Islet precursor cell (in vitro differentiated cells): ENCODE measurements at regions not wholly inside any gene's neighbourhood (a gene's known extent, or its start where the extent isn't known, plus 50 kb on each side); places are given as distances from the start of the nearest gene placed in this dataset.

Experiments
- DNase-seq: peaks from one replicate; pipeline ENCODE4 v3.0.0-alpha.2; 2018

DNA sequence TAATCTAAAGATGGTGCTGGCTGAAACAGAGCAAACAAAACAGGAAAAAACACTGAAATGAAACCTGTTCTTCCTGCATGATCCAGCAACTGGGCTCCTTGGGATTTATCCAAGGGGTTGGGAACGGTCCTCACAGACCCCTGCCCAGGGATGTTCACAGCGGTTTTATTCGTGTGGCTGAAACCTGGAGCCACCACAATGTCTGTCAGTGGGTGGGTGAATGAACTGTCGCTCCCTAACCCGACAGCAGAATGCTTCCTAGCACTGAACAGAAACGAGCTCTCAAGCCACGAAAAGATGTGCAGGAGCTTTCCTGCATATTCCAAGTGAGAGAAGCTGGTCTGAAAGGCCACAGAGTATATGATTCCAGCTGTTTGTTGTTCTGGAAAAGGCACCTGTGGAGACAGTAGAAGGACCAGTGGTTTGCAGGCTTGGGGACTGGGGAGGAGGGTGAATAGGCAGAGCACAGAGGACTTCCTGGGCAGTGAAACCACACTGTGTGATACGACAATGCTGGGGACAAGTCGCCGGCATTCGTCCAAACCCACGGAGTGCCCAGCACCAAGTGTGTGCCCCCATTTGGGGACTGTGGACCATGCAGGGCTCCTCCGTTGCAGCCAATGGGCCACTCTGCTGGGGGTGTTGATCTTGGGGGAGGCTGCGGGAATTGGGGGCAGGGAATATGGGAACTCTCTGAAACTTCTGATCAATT, 73.9 kb downstream of the TEX29 start:
- peak; percentile 26 for DNase-seq

GRCh38 chr13:111395511-111396393, 75.3 kb downstream of the TEX29 start:
- peak; percentile 38 for DNase-seq

GRCh38 chr13:111396457-111396856, 76.0 kb downstream of the TEX29 start:
- peak; percentile 38 for DNase-seq

DNA sequence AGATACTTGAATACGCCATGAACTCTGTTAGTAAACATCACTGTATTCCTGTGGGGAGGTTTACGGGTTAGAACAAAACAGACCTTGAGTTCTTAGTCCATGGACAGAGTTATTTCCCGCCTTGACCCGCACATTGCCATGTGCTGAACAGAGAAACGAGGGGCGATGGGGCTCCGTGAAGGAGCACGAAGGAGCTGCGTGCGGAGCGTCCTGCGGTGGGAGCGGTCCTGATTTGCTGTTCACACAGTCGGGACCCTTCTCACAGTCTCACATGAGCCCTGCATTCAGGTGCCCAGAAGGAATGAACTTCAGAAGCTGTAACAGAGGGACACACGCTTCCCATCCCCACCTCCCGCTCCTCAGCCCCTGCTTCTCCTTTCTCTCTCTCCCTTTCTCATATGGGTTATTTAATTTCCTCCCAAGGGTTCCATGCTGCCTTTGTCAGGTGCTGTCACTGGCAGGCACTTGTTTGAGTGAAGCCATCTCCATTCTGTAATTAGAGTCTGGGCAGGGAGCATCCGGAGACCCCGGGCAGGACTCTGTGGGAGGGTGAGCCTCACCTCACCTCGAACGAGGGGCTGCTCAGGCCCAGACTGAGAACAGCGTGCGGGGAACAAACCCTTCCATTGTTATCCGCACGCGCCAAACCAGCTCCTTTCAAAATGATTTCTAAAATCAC, 76.9 kb downstream of the TEX29 start:
- peak; percentile 32 for DNase-seq

- DNase-seq: peak; percentile 22
Observed at GRCh38 chr13:111398196-111398595, 77.8 kb downstream of the TEX29 start.

- no peak for DNase-seq
Observed at GRCh38 chr13:111398715-111399299, 78.4 kb downstream of the TEX29 start.

- DNase-seq: peak; percentile 31
Observed at GRCh38 chr13:111399334-111399733, 78.9 kb downstream of the TEX29 start.

- peak; percentile 21 for DNase-seq
Observed at GRCh38 chr13:111399776-111400538, 79.5 kb downstream of the TEX29 start.

GRCh38 chr13:111401151-111401550, 80.7 kb downstream of the TEX29 start:
- no peak for DNase-seq

- no peak for DNase-seq
Observed at GRCh38 chr13:111401755-111402154, 81.3 kb downstream of the TEX29 start.

GRCh38 chr13:111402441-111402840, 82.0 kb downstream of the TEX29 start:
- DNase-seq: no peak

DNA sequence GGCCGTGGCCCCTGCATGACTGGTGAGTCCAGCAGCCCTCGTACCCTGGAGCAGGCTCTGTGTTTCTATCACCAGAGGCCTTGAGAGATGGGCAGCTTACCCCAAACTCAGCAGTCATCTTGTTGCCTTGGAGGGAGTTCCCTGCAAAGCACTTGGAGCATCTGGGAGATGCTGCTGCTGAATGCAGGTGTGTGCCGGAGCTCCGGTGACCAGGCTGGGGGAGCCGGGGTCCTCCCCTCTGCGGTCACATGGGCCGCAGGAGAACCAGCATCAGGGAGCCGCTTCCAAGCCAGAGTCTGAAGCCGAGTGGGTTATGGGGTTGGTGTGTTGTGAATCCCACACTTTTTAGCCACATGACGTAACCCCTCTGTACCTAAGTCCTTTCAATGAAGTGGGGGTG, 82.8 kb downstream of the TEX29 start:
- no peak for DNase-seq

DNA sequence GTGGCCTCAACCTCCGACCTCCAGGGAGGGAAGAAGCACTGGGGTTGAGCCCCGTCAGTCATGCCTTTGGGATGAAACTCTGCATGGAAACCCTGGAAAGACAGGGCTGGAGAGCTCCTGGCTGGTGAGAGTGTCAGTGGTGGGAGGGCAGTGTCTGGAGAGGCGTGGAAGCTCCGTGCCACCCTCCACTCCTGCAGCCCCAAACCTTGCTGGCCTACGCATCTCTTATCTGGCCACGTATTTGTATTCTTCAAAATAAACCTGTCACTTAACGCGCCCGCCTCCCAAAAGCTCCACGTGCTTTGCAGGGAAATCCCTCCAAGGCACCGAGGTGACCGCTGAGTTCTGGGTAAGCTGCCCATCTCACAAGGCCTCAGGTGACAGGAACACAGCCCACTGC, 84.3 kb downstream of the TEX29 start:
- DNase-seq: no peak

DNA sequence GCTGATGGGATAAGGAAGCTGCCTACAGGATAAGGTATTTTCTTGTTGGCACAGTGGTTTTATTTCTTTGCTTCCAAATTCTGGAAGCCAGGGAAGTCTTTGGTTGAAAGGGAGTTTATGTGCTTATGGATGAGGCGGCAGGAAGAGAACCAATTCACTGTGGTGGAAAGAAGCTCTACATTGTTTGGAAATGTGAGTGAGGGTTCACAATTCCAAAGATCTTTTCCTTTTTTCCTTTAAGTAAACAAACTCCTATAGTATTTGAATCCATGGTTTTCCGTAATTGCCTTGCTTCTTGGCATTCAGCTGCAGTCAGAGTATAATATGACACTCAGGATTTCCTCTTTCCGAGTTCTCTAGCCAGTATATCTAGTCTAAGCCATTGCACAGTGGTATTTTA, 86.2 kb downstream of the TEX29 start:
- no peak for DNase-seq

DNA sequence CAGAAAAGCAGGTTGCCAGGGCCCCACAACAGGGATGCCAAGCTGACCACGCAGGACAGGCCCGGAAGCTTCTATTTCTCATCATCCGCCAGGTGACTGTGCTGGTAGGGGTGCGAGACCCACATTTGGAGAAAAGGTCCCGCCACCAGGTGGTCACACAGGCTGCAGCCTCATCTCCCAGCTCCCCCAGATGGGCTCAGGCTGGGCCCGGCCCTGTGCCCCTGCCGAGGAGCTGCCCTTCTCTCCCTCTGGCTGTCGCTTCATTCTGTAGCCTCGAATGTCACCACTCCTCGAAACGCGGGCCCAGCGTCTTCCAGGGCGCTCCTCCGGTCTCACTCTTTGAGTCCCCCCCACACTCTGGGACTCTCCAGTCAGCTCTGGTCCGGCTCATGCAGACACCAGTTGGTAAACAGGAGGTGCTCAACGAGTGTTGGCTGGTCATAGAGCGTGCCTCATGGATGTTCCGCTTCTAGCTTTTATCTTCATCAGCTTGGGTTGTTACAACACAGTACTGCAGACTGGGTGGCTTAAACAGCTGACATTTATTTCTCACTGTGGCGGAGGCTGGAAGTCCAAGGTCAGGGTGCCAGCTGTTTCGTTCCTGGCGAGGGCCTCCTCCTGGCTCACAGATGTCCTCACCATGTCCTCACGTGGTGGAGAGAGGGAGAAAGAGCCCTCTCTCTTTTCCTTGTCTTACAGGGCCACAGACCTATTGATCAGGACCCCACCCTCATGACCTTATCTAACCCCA, 87.1 kb downstream of the TEX29 start:
- no peak for DNase-seq

GRCh38 chr13:111409413-111409812, 89.0 kb downstream of the TEX29 start:
- DNase-seq: no peak

DNA sequence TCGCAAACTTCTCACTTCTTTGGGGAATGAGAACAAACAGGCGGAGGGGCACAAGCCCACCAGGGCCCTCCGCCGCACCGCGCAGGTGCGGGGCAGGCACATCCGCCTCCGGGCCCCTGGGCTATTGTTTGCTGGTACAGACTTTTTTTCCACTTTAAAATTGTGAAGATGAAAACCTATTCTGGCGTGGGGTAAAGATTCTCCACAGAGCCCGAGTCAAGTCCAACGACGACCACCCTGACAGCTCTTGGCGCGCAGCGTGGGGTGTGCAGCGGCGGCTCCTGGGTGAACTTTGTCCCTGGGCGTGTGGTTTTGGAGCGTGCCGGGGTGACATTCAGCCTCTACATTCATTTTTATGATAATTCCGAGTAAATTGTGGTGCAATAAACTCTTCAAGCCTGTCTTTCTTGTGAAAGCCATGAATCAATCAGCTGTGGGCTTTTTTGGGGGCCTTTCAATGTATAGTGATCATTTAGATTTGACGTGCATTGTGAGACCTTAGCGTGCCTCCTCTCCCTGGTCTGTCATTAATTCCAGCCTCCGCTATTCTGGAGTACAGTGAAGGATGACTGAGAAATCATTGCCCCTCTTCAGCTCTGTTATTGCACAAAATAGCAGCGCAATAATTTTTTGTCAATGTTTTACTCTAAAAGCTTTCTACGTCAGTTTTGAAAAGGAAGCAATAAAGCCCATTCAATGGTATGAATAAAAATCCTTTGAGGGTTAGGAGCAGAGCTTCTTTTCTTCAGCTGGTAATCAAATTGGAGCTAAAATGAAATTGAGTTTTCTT, 90.0 kb downstream of the TEX29 start:
- no peak for DNase-seq

GRCh38 chr13:111411151-111411858, 90.9 kb downstream of the TEX29 start:
- DNase-seq: no peak

DNA sequence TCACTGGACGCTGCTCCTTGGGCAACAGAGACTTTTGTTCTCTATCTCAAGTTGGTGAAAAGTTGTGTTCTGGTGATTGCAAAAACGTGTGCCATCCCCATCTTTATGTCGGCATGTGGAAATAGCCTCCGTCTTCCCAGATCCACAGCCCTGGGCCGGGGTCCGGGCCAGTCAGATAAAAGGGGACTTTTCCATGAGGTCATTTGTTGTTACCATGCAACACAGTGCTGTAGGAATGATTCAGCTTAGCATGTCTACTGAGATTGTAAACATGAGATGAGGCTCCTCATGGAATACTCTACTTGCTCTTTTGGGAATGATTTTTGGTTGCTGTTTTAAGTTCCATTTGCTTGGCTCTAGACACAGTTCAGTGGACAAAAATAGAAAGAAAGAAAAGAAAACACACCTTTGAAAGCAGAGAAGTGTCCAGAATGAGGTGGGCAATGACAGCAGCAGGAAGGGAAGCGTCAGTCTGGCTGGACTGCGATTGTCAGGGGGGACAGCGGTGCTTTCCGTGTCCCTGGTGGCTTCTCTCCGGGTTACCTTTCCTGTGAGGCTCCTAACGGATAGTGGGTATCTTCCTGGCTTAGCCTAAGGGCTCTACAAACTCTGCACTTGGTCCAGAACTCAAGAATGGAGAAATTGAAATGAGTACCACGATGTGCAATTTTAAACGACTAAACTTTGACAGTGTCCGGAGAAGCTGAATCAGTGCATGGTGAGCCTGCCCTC, 91.6 kb downstream of the TEX29 start:
- DNase-seq: no peak
